IMR-90 (cell line): ENCODE measurements at regions not wholly inside any gene's neighbourhood (a gene's known extent, or its start where the extent isn't known, plus 50 kb on each side); places are given as distances from the start of the nearest gene placed in this dataset.

ENCODE experiments used
- ATAC-seq: fragments of 200-7000 bp; cut with Tn5 transposase; 2 replicates; pipeline ENCODE4 v1.9.1; 2020; ENCODE audit warnings: low read depth, mild to moderate bottlenecking, moderate library complexity
- BruUV-seq: library from RNA; stranded (reverse); fragments of 400-500 nt; replicated peaks from 2 replicates; lab custom pipeline; 2021; lab: Mats Ljungman, UMichigan
- CTCF ChIA-PET: fragments of 300-600 bp; formaldehyde crosslinking; extraction: SDS; loops from one replicate; lab custom pipeline; 2021; ENCODE audit warnings: antibody characterized with exemption; lab: Yijun Ruan, JAX
- POLR2A ChIA-PET: fragments of 300-600 bp; sonication (Branson Sonifier 250); formaldehyde crosslinking; loops from one replicate; lab custom pipeline; 2022; ENCODE audit warnings: antibody characterized with exemption; ENCODE audit not compliant: unreplicated experiment; lab: Charles Lee
- DNase-seq: peaks from one replicate; pipeline ENCODE4 v3.0.0; 2013
- H2AFZ ChIP-seq: replicated peaks from 2 replicates; pipeline ENCODE3; 2013; ENCODE audit warnings: low read length, mild to moderate bottlenecking; ENCODE audit not compliant: poor library complexity
- H2AK5ac ChIP-seq: 2 replicates; pipeline ENCODE4 v1.6.1; 2013; ENCODE audit warnings: low read depth, low read length, inconsistent platforms
- H2AK9ac ChIP-seq: replicated peaks from 2 replicates; pipeline ENCODE3; 2013; ENCODE audit warnings: mild to moderate bottlenecking, low read depth, low read length, moderate library complexity; ENCODE audit not compliant: poor library complexity
- H2BK120ac ChIP-seq: 2 replicates; pipeline ENCODE4 v1.6.1; 2013; ENCODE audit warnings: low read depth, low read length, inconsistent platforms
- H2BK15ac ChIP-seq: 3 replicates; pipeline ENCODE4 v1.6.1; 2013; ENCODE audit warnings: low read depth, low read length, inconsistent platforms
- H2BK20ac ChIP-seq: 2 replicates; pipeline ENCODE4 v1.6.1; 2013; ENCODE audit warnings: low read depth, mild to moderate bottlenecking, inconsistent platforms, low read length, moderate library complexity
- H2BK5ac ChIP-seq: 2 replicates; pipeline ENCODE4 v1.6.1; 2013; ENCODE audit warnings: mild to moderate bottlenecking, low read depth, low read length, inconsistent platforms; ENCODE audit not compliant: poor library complexity, severe bottlenecking
- H3K14ac ChIP-seq: replicated peaks from 2 replicates; pipeline ENCODE4 v1.6.1; 2013; ENCODE audit warnings: low read depth, low read length, inconsistent platforms
- H3K18ac ChIP-seq: 2 replicates; pipeline ENCODE4 v1.6.1; 2013; ENCODE audit warnings: low read depth, low read length, control low read depth
- H3K23ac ChIP-seq: 2 replicates; pipeline ENCODE4 v1.6.1; 2013; ENCODE audit warnings: low read depth, low read length, inconsistent platforms
- H3K27ac ChIP-seq: 2 replicates; pipeline ENCODE4 v1.5.1; 2013; ENCODE audit warnings: mild to moderate bottlenecking, control low read depth, low read length; ENCODE audit not compliant: insufficient read depth
- H3K27me3 ChIP-seq: 2 replicates; pipeline ENCODE4 v1.6.1; 2013; ENCODE audit warnings: low read length; ENCODE audit not compliant: control insufficient read depth, insufficient read depth
- H3K36me3 ChIP-seq: 2 replicates; pipeline ENCODE4 v1.6.1; 2013; ENCODE audit warnings: low read length, mixed read lengths; ENCODE audit not compliant: control insufficient read depth, insufficient read depth
- H3K4ac ChIP-seq: 2 replicates; pipeline ENCODE4 v1.6.1; 2013; ENCODE audit warnings: low read depth, low read length, inconsistent platforms
- H3K4me1 ChIP-seq: 2 replicates; pipeline ENCODE4 v1.6.1; 2013; ENCODE audit warnings: low read length, mixed read lengths; ENCODE audit not compliant: control insufficient read depth, insufficient read depth
- H3K4me2 ChIP-seq: 2 replicates; pipeline ENCODE4 v1.6.1; 2013; ENCODE audit warnings: low read depth, mild to moderate bottlenecking, control low read depth, low read length, moderate library complexity
- H3K4me3 ChIP-seq: 2 replicates; pipeline ENCODE4 v1.5.1; 2013; ENCODE audit warnings: low read depth, mild to moderate bottlenecking, control low read depth, low read length, moderate library complexity; ENCODE audit not compliant: insufficient read depth
- H3K56ac ChIP-seq: 2 replicates; pipeline ENCODE4 v1.6.1; 2013; ENCODE audit warnings: low read length, inconsistent platforms; ENCODE audit not compliant: insufficient read depth; ENCODE audit errors: extremely low read depth
- H3K79me1 ChIP-seq, 2 experiments: 2 replicates each; pipeline ENCODE4 v1.6.1; 2013; ENCODE audit warnings: low read length in 2 of 2, inconsistent platforms in 1 of 2, low read depth in 1 of 2
- H3K9ac ChIP-seq: 2 replicates; pipeline ENCODE4 v1.6.1; 2013; ENCODE audit warnings: low read depth, low read length, control low read depth
- H3K9me1 ChIP-seq: 2 replicates; pipeline ENCODE4 v1.6.1; 2013; ENCODE audit warnings: low read length, inconsistent platforms; ENCODE audit not compliant: insufficient read depth
- H3K9me3 ChIP-seq: 2 replicates; pipeline ENCODE4 v1.6.1; 2013; ENCODE audit warnings: low read length; ENCODE audit not compliant: control insufficient read depth, insufficient read depth
- H4K20me1 ChIP-seq: 2 replicates; pipeline ENCODE4 v1.6.1; 2013; ENCODE audit warnings: low read length, inconsistent platforms; ENCODE audit not compliant: insufficient read depth
- H4K5ac ChIP-seq: 2 replicates; pipeline ENCODE4 v1.6.1; 2013; ENCODE audit warnings: mild to moderate bottlenecking, low read depth, low read length, control low read depth
- H4K8ac ChIP-seq, 2 experiments: 2 replicates each; pipeline ENCODE4 v1.6.1; 2013; ENCODE audit warnings: low read depth in 2 of 2, low read length in 2 of 2, control low read depth in 1 of 2, inconsistent platforms in 1 of 2
- H4K91ac ChIP-seq: 2 replicates; pipeline ENCODE4 v1.6.1; 2013; ENCODE audit warnings: low read depth, low read length, inconsistent platforms; ENCODE audit not compliant: insufficient read depth
- CEBPB ChIP-seq: IDR thresholded peaks from 2 replicates; pipeline ENCODE4 v1.6.1; 2012; ENCODE audit warnings: low read depth, low read length, improper control_type of control experiment
- CTCF ChIP-seq: conservative IDR thresholded peaks from 2 replicates; pipeline ENCODE4 v1.5.1; 2012; ENCODE audit warnings: mild to moderate bottlenecking, low read depth, low read length, improper control_type of control experiment
- MAFK ChIP-seq: IDR thresholded peaks from 2 replicates; pipeline ENCODE4 v1.6.1; 2012; ENCODE audit warnings: low read depth, low read length, improper control_type of control experiment
- RFX5 ChIP-seq: IDR thresholded peaks from 2 replicates; pipeline ENCODE4 v1.8.0; 2012; ENCODE audit warnings: low read depth, mild to moderate bottlenecking, low read length, moderate library complexity
- SMC3 ChIP-seq: fragments of 150-350 bp; IDR thresholded peaks from 2 replicates; pipeline ENCODE4 v1.6.1; 2016; ENCODE audit warnings: low read depth, mild to moderate bottlenecking, antibody characterized with exemption, low read length, moderate library complexity
- USF2 ChIP-seq: fragments of 150-350 bp; IDR thresholded peaks from 2 replicates; pipeline ENCODE4 v1.6.1; 2017; ENCODE audit warnings: mild to moderate bottlenecking, antibody characterized with exemption, low read length, low read depth
- WGBS, 2 experiments: methylation state at CpG; one replicate each; pipeline versions ENCODE4 v1.1.5 to v1.1.7; 2013; ENCODE audit warnings: missing lambda C conversion rate in 2 of 2; ENCODE audit not compliant: insufficient read length in 1 of 2; ENCODE audit errors: extremely low coverage in 2 of 2; 5-methylcytosine and 5-hydroxymethylcytosine counted together
- dilution Hi-C: fragments of 300-500 bp; cut with HindIII; formaldehyde crosslinking; loops from one replicate; pipeline ENCODE4 v1.14.3; 2018; ENCODE audit warnings: low sequenced_read_pairs; ENCODE audit not compliant: unreplicated experiment
- in situ Hi-C: fragments of 300-500 bp; cut with MboI; formaldehyde crosslinking; loops from 3 replicates; pipeline ENCODE4 v1.14.3; 2019; ENCODE audit warnings: low sequenced_read_pairs, inconsistent platforms, mixed read lengths
- intact Hi-C: fragments of 100-400 bp; cut with micrococcal nuclease; formaldehyde crosslinking; loops from 2 replicates; pipeline ENCODE4 v1.10.0; 2022

GRCh38 chr14:94966344-94966743, 191.0 kb downstream of the DICER1 start:
- Histone ChIP-seq H3K36me3 (no peaks in the 10 kb centered on the region), H3K23ac (no peak overlapping the region), H3K79me1 (no peaks in the 10 kb centered on the region), H3K27me3 (peaks cover 3% of the 10 kb centered on the region; the same call in 1 of the 2 replicates), H3K4me1 (no peaks in the 10 kb centered on the region), H3K4me3 (no peak overlapping the region), H4K5ac (no peak overlapping the region), H3K27ac (no peak overlapping the region), H2BK120ac (no peak overlapping the region), H3K56ac (no peak overlapping the region), H3K9ac (no peak overlapping the region), H3K4ac (no peak overlapping the region), H2AK9ac (no peak overlapping the region), H3K18ac (no peak overlapping the region), H2AFZ (no peak overlapping the region), H4K91ac (no peak overlapping the region), H3K9me1 (no peaks in the 10 kb centered on the region), H3K4me2 (no peak overlapping the region), H2BK5ac (no peak overlapping the region), H3K9me3 (peaks cover 2% of the 10 kb centered on the region; the same call in 1 of the 2 replicates), H3K14ac (no peak overlapping the region), H2BK15ac (no peak overlapping the region), H4K8ac (no peak overlapping the region), H4K20me1 (no peaks in the 10 kb centered on the region), H2BK20ac (no peak overlapping the region), H2AK5ac (no peak overlapping the region)
- intact Hi-C loops: no loop called here
- no peak for DNase-seq
- TF ChIP-seq USF2 (no peak), MAFK (no peak), CEBPB (no peak), SMC3 (no peak), CTCF (no peak), RFX5 (no peak)
- CTCF ChIA-PET: no interaction called here
- POLR2A ChIA-PET: no interaction called here
- no TSS peak for BruUV-seq
- dilution Hi-C loops: no loop called here
- in situ Hi-C loops: no loop called here
- WGBS, 2 experiments: no CpG with 5 or more reads among the region's 5 CpGs
- ATAC-seq: no peak
